HL-60 (cell line): ENCODE measurements at regions not wholly inside any gene's neighbourhood (a gene's known extent, or its start where the extent isn't known, plus 50 kb on each side); places are given as distances from the start of the nearest gene placed in this dataset.
"Not testable (repeated sequence)": the region's sequence is repeated elsewhere in the genome, so short reads cannot be mapped to it uniquely, and the experiment has no call there.

Experiments used
- DNase-seq, 2 experiments: peaks; one replicate each; pipeline ENCODE4 v3.0.0-alpha.2; 2010 to 2020; ENCODE audit warnings: low read depth in 1 of 2, low spot score in 1 of 2
- H3K27ac ChIP-seq: fragments of 250-450 bp; sonication (Bioruptor Pico); replicated peaks from 2 replicates; pipeline ENCODE4 v1.5.1; 2020; ENCODE audit warnings: mild to moderate bottlenecking, moderate library complexity
- H3K27me3 ChIP-seq: fragments of 250-450 bp; sonication (Bioruptor Pico); 2 replicates; pipeline ENCODE4 v1.5.1; 2021; ENCODE audit warnings: mild to moderate bottlenecking, moderate library complexity; ENCODE audit not compliant: insufficient read depth, poor library complexity, severe bottlenecking
- H3K4me3 ChIP-seq: replicated peaks from 2 replicates; pipeline ENCODE4 v1.5.1; 2011; ENCODE audit warnings: mild to moderate bottlenecking, control low read depth, low read length; ENCODE audit not compliant: insufficient read depth
- CTCF ChIP-seq: IDR thresholded peaks from one replicate; pipeline ENCODE4 v1.5.1; 2011; ENCODE audit warnings: low read length, control low read depth, inconsistent platforms; ENCODE audit not compliant: insufficient read depth
- GABPA ChIP-seq: IDR thresholded peaks from 2 replicates; pipeline ENCODE4 v1.6.1; 2012; ENCODE audit warnings: low read depth
- POLR2AphosphoS5 ChIP-seq: IDR thresholded peaks from 2 replicates; pipeline ENCODE4 v1.6.1; 2012; ENCODE audit warnings: low read depth
- SPI1 ChIP-seq: IDR thresholded peaks from 2 replicates; pipeline ENCODE4 v1.6.1; 2012; ENCODE audit warnings: low read depth, mild to moderate bottlenecking, borderline replicate concordance
- TF ChIP-seq, protein P1 (sequence below): IDR thresholded peaks from 2 replicates; pipeline ENCODE4 v1.6.1; 2012; ENCODE audit warnings: low read depth; ENCODE audit not compliant: insufficient replicate concordance

- TF ChIP-seq CTCF (no peak), GABPA (no peak), SPI1 (no peak), POLR2AphosphoS5 (no peak)
- TF ChIP-seq, protein P1, sequence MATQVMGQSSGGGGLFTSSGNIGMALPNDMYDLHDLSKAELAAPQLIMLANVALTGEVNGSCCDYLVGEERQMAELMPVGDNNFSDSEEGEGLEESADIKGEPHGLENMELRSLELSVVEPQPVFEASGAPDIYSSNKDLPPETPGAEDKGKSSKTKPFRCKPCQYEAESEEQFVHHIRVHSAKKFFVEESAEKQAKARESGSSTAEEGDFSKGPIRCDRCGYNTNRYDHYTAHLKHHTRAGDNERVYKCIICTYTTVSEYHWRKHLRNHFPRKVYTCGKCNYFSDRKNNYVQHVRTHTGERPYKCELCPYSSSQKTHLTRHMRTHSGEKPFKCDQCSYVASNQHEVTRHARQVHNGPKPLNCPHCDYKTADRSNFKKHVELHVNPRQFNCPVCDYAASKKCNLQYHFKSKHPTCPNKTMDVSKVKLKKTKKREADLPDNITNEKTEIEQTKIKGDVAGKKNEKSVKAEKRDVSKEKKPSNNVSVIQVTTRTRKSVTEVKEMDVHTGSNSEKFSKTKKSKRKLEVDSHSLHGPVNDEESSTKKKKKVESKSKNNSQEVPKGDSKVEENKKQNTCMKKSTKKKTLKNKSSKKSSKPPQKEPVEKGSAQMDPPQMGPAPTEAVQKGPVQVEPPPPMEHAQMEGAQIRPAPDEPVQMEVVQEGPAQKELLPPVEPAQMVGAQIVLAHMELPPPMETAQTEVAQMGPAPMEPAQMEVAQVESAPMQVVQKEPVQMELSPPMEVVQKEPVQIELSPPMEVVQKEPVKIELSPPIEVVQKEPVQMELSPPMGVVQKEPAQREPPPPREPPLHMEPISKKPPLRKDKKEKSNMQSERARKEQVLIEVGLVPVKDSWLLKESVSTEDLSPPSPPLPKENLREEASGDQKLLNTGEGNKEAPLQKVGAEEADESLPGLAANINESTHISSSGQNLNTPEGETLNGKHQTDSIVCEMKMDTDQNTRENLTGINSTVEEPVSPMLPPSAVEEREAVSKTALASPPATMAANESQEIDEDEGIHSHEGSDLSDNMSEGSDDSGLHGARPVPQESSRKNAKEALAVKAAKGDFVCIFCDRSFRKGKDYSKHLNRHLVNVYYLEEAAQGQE, result no peak
- Histone ChIP-seq H3K4me3 (no peak overlapping the region), H3K27ac (no peak overlapping the region), H3K27me3 (no peaks in the 10 kb centered on the region)
- DNase-seq, result no peak
Observed at GRCh38 chr6:74015427-74015826, 319.4 kb downstream of the CD109 start.

DNA sequence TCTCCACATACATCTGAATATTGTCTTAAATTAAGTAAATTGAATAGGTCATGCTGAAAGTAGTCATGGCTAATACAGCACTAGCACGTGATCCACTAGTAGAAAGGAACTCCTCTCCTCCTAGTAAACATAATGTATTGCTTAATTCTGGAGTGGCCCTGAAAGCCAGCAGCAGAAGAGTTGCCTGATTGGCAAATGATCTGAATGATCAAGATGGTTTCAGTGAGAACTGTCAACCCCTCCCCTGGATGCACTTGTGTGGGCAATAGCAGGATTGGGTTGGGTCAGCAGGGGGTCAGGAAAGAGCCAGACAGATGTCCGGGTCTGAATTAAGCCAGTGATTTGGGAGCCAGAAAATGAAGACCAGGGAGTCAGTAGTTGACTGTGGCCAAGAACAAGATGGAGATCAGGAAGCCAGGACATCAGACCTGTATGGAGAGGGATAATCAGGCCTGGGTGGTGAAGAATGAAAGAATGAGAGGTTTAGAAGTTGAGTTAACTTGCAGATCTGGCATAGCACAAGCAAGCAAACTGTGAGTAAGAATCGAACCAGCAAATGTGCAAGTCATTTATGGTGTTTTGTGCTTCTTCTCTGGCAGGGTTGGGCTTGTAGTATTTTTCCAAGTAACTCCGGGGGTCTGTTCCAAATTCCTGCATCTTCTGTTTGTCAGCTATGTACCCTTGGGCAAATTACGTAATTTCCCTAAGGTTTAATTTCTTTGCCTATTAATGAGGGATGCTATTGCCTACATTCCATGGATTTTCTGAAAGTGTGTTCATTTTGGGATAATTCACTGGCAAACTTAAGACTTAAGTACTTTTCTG is 304.9 kb downstream of the CD109 start:
- Histone ChIP-seq H3K4me3 (no peak overlapping the region), H3K27ac (no peak overlapping the region), H3K27me3 (no peaks in the 10 kb centered on the region)
- TF ChIP-seq SPI1, result no peak
- TF ChIP-seq, protein P1, result no peak
- no peak for TF ChIP-seq POLR2AphosphoS5
- no peak for TF ChIP-seq GABPA
- no peak for TF ChIP-seq CTCF
- DNase-seq, result no peak

DNA sequence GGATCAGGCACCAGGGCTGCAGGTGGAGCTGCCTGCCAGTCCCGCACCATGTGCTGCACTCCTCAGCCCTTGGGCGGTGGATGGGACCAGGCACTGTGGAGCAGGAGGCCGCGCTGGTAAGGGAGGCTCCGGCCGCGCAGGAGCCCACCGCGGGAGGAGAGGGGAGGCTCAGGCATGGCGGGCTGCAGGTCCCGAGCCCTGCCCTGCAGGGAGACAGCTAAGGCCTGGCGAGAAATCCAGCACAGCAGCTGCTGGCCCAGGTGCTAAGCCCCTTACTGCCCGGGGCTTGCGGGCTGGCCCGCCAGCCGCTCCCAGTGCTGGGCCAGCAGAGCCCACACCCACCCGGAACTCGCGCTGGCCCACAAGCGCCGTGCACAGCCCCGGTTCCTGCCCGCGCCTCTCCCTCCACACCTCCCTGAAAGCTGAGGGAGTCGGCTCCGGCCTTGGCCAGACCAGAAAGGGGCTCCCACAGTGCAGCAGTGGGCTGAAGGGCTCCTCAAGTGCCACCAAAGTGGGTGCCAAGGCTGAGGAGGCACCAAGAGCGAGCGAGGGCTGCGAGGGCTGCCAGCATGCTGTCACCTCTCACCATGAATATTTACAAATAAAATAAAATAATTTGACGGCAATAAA is 294.7 kb downstream of the CD109 start:
- DNase-seq, H3K27ac ChIP-seq, H3K4me3 ChIP-seq, H3K27me3 ChIP-seq: not testable (repeated sequence)

DNA sequence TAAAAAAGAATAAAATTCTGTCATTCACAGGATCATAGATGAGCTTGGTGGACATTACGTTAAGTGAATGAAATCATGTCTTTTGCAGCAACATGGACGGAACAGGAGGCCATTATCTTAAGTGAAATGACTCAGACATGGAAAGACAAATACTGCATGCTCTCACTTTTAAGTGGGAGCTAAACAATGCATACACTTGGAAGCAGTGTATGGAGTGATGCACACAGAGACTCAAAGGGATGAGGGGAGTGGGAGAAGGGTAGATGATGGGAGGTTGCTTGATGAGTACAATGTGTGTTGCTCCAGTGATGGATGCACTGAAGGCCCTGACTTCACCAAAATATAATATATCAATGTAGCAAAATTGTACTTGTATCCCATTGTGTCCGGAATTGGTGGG is 293.4 kb downstream of the CD109 start:
- Histone ChIP-seq H3K27ac (no peak overlapping the region), H3K27me3 (peaks cover 3% of the 10 kb centered on the region), H3K4me3 (no peak overlapping the region)
- no peak for DNase-seq
- TF ChIP-seq CTCF (no peak), POLR2AphosphoS5 (no peak), SPI1 (no peak), GABPA (no peak)
- TF ChIP-seq, protein P1, result no peak
